DMS 273 treated with DMSO at 0.1 percent for 48 hours (cell line): ENCODE measurements at regions not wholly inside any gene's neighbourhood (a gene's known extent, or its start where the extent isn't known, plus 50 kb on each side); places are given as distances from the start of the nearest gene placed in this dataset.
A peak's percentile ranks its signal among the peaks of the same experiment; 100 is the strongest.
"Not testable (repeated sequence)": the region's sequence is repeated elsewhere in the genome, so short reads cannot be mapped to it uniquely, and the experiment has no call there.

ENCODE experiments used
- DNase-seq: peaks from one replicate; lab custom pipeline; 2025; lab: John Stamatoyannopoulos, UW

DNA sequence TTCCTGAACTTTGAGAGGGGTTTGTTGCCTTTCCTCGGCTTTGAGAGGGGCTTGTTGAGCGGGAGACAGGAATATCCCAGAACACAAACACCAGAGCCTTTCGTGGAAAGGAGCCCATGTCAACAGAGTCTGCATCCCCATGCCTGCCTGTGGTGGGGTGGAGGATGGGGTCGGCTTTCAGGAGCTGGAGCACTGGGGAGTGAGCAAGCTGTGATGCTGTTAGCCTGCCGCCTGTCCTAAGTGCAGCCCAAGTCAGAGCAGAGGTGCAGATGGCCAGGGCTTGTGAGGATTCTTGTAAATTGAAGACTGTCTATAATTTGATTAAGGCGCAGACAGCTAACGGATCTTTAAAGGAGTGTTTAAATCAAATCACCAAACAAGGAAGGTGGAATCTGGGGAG lies 103.3 kb upstream of the ANK2 start:
- no peak for DNase-seq

DNA sequence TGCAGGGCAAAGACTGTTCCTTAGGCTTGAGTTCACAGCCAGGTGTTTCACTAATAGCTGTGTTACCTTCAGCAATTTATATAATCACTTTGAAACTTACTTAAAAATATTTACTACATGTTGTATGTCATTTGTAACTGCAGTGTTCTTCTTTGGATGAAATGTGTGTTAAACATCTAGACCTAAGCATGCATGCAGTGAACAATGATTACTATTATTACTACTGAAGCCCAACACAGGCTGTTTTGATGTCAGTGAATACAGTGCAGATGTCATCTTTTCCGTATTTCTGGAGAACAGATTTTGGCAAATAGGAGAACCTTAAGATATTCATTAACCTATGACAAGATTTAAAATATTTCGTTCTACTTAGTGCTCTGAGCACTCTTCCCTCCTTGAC lies 101.8 kb upstream of the ANK2 start:
- no peak for DNase-seq

DNA sequence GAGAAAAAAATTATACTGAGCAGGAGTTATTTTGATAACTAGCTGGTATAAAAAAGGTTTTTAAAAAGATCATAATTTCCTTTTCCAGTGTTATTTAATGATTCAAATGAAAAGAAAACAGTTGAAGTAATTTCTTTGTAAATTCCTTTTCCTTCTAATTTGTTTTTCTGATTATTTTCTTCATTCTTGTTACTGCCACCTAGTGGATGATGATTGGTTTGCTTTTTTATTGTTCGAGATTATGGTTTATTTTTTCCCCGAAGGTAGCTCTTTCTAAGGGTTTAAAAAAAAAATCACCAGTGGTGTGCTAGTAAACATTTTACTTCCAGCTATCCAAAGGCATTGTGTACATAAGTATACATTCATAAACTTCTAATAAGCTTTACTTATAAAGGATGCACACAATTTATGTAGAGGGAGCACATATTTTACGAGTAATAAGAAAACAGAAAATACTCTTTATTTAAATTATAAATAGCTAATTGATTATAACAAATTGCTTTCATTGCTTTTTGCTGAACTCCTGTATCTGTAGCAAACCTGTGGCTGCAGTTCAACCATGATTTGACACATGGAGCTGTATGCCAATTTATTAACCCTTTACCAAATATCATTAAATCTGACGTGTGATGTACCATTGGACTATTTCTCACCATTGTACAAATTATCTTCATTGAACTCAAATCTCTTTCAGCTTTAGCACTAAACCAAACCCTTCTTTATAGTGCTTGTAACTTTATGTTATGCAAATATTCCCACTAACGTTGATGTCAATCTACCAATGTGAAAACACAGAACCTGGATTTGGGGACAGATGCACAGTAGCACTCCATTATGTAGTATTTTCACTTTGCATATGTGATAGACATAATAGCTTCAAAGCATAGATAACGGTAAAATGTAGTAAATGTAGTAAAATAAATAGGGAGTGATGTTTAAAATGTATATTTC lies 97.8 kb upstream of the ANK2 start:
- no peak for DNase-seq

DNA sequence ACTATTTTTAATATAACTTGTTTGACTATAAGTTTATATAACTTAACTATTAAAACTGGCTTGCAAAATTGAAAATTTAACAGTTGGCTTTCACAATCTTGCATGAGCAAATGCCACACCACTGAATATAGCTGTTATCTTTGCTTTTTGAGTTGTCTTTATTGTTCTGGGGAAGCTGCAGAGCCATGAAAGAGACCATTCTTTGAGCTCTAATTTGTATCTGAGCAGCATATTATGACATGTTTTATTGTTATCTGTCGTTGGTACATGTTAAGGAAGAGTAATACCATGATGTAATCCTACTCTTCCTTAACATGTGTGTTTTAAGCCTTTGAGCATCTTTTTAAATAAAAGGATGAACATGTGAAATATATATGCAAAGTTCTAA lies 97.1 kb upstream of the ANK2 start:
- no peak for DNase-seq

DNA sequence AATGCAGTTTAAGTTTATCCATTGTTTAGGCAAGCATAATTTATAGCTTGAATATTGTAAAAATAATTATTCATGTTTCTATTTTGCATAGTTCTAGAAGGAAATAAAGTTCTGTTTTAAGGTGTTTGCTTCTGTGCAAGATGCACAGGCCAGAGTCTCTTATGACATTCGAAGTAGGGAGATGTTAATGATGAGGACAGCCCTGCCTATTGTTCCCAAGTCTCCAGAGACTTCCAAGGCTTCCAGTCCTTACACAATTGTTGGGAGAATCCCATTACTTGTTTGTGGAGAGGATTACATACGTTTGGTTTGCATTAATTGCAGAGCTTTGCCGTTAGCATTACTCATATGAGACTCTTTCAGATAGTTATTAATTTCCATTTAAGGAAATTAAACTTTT lies 96.2 kb upstream of the ANK2 start:
- DNase-seq, result no peak

DNA sequence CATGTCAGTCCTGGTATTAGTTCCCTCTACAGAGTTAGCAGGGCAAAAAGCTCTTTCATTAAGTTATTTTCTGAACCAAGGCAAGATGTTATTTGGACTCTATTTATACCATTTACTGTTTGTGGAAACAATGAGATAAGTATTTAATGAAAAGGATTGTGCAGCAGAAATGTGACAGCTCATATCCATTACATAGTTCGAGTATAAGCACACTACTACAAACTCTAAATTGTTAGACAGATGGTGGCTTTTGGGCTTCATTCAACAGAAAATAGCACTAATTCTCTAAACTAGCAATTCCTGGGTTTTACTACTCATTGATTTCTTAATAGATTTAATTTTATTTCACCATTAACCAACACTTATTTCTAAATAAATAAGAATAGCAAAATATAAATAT lies 95.2 kb upstream of the ANK2 start:
- no peak for DNase-seq

DNA sequence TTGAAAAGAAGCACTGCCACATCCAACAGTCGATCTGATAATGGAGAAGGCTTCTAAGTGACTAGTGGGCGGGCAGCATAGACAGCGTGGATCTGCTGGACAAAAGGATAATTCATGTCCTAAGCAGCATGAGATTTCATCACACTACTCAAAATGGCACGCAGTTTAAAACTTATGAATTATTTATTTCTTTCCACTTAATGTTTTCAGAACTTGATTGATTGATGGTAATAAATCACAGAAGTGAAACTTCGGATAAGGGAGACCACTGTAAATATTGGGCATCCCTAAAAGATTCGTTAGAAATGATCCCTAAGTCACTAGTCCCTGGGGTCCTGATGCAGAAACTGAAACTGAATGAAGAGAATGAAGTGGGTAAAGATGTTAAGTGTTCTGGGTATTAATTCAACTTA lies 93.0 kb upstream of the ANK2 start:
- no peak for DNase-seq

DNA sequence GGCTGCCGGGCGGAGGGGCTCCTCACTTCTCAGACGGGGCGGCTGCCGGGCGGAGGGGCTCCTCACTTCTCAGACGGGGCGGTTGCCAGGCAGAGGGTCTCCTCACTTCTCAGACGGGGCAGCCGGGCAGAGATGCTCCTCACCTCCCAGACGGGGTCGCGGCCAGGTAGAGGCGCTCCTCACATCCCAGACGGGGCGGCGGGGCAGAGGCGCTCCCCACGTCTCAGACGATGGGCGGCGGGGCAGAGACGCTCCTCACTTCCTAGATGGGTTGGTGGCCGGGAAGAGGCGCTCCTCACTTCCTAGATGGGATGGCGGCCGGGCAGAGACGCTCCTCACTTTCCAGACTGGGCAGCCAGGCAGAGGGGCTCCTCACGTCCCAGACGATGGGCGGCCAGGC lies 91.7 kb upstream of the ANK2 start:
- not testable (repeated sequence) for DNase-seq

DNA sequence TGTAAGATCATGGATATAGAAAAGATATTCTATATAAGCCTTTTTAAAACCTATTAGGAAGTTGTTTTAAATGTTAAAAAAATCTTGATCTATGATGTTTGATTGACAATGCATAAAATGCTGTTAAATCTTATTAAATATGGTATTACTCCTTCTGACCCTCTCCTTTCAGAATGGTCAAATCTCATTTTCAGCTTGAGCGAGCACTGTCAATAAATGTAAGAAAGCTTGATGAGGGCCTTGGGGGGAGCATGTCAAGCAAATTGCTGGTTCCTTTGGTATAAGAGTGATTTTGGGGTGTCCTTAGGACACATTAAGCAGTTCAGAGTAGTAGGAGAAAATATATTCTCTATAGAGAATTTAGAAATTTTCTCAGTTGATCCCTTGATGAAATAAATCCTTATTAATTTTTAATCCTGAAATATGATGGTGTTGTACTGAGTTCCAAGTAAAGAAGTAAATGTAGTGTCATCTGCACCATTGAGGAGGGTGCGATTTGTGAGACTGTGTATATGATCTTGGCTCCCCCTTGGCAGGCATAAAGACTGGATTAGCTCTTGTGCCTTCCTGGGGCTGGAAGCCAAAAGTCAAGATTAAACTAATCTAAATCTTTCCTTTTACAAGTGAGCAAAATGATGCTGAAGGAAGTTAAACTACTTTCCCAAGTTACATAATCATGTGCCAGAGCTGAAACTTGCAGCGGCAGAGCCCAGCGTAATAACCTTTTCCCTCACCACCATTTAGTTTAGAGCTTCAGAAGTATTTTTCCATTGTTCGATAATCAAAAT lies 82.6 kb upstream of the ANK2 start:
- DNase-seq, result no peak

DNA sequence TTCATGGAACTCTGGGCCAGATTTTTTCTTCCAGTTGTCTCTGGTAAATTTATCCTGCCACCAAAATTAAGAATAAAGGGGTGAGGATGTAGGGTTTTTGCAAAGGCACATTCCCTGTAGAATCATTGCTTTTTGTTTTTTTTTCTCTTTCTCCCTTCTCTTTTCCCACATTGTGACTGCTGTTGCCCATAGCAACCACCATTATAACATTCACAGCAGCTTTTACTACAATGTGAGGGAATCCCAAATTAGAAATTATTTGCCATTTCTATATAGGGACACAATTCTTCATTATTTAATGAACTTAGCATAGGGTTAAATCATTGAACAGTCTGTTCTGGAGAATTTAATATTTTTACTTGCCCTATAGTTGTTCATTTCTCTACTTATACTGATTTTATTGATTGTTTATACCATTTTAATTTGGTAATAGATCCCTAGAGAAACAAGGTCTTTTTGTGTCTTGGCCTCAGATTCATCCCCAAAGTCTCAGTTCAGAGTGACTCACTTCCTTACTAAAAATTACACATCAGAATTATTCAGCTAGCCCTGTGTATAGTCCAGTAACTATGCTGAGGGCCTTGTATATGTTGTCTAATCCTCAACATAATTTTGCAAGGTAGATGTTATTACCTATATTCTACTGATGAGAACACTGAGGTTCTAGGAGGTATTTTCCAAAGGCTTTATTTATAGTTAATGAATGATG lies 80.8 kb upstream of the ANK2 start:
- DNase-seq, result no peak

DNA sequence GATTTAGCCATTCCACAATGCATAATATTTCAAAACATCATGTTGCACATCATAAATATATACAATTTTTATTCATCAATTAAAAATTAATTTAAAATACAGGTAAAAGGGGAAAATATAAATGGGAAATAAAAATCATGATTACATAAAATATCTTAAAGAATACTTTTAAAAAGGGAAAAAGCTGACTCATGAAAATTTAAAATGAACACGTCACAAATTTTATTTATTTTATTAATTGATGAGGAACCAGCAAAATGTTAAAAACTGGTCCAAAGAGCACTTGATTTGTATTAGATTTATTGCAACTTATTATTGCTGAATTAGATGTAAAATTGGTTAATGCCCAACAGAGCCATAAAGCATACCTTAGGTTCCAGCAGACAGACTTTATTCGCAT lies 78.5 kb upstream of the ANK2 start:
- no peak for DNase-seq

DNA sequence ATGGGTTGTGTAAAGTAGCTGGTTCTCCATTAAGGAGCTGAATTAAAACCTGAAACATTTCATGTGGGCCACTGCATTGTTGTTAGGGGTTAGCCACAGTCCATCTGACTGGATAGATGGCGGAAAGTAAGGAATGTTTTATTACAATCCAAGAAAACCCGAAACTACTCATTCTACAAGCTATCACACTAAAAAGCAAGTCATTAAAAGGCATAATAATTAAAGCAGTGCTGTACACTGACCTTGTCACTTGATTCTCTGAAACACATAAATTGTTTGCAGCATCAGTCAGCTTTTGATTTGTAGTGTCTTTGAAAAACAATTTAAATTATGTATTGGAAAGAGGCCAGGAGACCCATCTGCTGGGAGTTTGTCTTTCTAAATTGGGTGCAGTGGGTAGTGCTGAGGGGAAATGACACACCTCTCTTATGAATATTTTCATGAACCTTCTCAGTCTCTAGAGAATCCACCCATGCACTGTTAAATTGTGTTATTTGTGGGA lies 75.7 kb upstream of the ANK2 start:
- DNase-seq, result peak; percentile 32

DNA sequence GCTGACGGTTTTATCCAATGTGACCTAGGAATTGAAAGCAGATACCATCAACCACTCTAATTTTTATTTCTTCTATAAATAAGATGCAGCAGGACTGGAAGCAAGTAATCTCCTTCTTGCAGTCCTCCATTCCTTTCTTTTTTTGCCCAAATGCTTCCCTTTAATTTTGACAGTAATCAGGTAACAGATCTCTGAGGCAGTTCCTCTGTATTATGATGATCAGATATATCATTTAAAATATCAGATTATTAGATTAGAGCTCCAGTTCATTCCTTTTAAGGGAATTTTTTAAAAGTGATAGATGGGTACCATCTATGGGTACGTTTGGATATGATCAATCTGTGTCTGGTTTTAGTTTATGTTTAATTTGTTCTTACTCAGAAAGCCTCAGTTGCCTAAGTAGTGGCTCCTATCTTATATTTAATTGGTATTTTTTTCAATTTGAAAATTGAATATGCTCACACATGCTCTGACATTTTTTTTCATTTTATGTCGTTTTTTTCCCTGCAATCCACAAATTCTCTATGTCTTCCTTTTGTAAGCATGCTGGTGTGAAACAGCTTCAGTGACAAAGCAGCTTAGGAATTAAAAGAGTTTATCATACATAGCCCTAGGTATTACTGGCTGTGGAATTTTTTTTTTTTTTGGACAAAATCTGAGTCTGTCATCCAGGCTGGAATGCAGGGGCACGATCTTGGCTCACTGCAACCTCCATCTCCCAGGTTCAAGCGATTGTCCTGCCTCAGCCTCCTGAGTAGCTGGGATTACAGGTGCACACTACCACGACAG lies 73.7 kb upstream of the ANK2 start:
- no peak for DNase-seq

DNA sequence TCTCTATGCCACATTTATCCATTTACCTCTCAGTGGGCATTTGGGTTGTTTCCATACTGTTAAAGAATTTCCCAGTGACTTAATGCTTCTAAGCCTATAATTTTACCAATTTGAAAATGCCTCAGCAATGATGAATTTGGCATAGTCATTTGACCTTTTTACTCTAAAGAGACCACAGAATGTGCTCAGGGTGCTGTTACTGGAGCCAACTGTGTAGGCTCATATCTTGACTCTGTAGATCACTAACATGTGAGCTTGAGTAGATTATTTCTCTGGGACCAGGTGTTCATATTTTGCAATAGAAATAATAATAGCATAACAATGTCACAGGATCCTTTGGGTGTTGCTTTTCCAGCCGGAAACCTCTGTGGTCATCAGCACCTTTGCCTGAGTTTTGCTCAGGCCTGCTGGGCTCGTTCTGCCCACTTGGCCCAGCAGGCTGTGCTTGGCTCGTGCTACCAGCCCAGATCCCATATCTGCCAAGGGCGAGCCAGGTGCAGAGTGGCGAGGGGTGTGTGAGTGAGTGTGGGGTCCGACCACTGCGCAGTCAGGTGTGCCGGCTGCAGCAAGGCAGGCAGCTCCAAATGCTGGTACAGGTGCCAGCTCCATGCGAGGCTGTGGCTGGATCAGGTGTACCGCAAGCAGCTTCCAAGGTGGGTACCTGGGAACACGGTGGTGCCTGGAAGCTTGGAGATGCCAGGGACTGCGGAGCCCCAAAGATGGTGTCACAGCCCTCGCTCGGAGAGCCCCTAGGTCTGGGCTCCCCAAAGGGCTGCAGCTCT lies 70.6 kb upstream of the ANK2 start:
- DNase-seq, result no peak

DNA sequence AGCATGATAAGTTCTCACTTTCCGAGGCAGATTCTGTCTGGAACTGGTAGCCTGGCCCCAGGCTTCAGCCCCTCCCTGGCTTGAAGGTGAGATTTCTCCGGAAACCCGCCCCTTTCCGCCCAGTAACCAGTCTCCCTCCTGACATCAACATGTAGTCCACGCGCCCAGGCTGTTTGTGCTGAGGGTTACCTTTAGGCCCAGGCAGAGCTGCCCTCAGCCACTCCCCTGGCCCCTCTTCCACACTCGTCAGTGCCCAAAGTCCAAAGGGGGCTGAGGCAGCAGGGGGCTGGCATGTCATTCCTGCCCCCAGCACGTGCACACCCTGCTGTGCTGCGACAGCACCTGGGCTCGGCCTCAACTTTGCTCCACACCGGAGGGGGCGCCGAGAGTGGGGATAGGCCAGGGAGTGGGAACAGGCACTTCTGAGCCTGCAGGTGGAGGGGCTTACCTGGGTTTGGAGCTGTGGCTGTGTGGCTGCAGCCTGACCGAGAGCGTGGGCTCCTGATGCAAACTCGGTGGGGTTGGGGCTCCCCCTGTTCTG lies 69.5 kb upstream of the ANK2 start:
- DNase-seq, result no peak

DNA sequence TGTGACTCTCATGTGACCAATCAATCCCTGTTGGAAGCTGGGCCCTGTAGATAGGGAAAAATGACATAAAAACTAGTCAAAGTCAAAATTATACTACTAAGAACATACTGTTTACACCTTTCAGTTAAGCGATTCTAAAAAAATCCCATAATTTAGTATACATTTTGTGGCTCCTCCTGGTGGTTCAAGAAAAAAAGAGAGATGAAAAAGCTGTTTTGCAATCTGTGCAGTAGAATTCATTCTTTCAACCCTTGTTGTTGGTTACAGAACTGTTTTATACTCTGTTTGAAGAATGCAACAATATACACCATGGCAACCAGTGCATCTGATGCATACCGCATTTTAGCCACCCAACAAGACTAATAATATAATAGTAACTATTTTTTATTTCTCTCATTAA lies 66.8 kb upstream of the ANK2 start:
- no peak for DNase-seq

DNA sequence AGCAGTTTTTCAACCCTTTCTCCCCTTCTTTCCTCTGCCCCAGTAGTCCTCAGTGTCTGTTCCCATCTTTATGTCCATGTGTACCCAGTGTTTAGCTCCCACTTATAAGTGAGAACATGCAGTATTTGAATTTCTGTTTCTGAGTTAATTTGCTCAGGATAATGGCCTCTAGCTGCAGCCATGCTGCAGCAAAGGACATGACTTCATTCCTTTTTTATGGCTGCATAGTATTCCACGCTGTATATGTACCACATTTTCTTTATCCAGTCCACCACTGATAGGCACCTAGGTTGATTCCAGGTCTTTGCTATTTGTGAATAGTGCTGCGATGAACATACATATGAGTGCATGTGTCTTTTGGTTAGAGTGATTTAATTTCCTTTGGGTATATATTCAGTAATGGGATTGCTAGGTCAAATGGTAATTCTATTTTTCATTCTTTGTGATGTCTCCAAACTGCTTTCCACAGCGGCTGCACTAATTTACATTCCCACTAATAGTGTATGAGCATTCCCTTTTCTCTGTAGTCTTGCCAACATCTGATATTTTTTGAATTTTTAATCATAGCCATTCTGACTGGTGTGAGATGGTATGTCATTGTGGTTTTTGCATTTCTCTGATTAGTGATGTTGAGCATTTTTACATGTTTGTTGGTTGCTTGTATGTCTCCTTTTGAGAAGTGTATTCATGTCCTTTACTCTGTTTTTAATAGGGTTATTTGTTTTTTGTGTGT lies 54.6 kb upstream of the ANK2 start:
- DNase-seq, result no peak
